SK-N-SH (cell line): ENCODE measurements at regions not wholly inside any gene's neighbourhood (a gene's known extent, or its start where the extent isn't known, plus 50 kb on each side); places are given as distances from the start of the nearest gene placed in this dataset.

Experiments used
- CHD2 ChIP-seq: fragments of 150-350 bp; IDR thresholded peaks from 2 replicates; pipeline ENCODE4 v1.6.1; 2018; ENCODE audit warnings: low read length; ENCODE audit not compliant: partially characterized antibody
- EP300 ChIP-seq, 2 experiments: IDR thresholded peaks; 2 replicates each; pipeline versions ENCODE4 v1.4.0 to v1.6.1; 2012; ENCODE audit warnings: borderline replicate concordance in 1 of 2, low read depth in 1 of 2, low read length in 1 of 2
- EZH2phosphoT487 ChIP-seq: fragments of 200-600 bp; sonication (generic); IDR thresholded peaks from 2 replicates; pipeline ENCODE4 v1.6.1; 2017; ENCODE audit warnings: low read depth, mixed run types, mild to moderate bottlenecking, antibody characterized with exemption, moderate library complexity, borderline replicate concordance
- MXI1 ChIP-seq: IDR thresholded peaks from 2 replicates; pipeline ENCODE4 v1.6.1; 2012; ENCODE audit warnings: mild to moderate bottlenecking, low read depth, low read length, improper control_type of control experiment
- SIN3A ChIP-seq: IDR thresholded peaks from 2 replicates; pipeline ENCODE4 v1.6.1; 2012; ENCODE audit warnings: low read depth, mild to moderate bottlenecking, low read length, moderate library complexity, borderline replicate concordance
- TAF1 ChIP-seq: IDR thresholded peaks from 2 replicates; pipeline ENCODE4 v1.6.1; 2012; ENCODE audit warnings: low read depth, mild to moderate bottlenecking, low read length, moderate library complexity, borderline replicate concordance
- TCF12 ChIP-seq: IDR thresholded peaks from 2 replicates; pipeline ENCODE4 v1.4.0; 2012
- TF ChIP-seq, protein P1 (sequence below): fragments of 200-600 bp; sonication (generic); IDR thresholded peaks from 2 replicates; pipeline ENCODE4 v1.6.1; 2017; ENCODE audit warnings: antibody characterized with exemption, mild to moderate bottlenecking, moderate library complexity
- TF ChIP-seq, protein P2 (sequence below): IDR thresholded peaks from 2 replicates; pipeline ENCODE4 v1.6.1; 2012; ENCODE audit warnings: mild to moderate bottlenecking, low read depth, low read length, moderate library complexity

DNA sequence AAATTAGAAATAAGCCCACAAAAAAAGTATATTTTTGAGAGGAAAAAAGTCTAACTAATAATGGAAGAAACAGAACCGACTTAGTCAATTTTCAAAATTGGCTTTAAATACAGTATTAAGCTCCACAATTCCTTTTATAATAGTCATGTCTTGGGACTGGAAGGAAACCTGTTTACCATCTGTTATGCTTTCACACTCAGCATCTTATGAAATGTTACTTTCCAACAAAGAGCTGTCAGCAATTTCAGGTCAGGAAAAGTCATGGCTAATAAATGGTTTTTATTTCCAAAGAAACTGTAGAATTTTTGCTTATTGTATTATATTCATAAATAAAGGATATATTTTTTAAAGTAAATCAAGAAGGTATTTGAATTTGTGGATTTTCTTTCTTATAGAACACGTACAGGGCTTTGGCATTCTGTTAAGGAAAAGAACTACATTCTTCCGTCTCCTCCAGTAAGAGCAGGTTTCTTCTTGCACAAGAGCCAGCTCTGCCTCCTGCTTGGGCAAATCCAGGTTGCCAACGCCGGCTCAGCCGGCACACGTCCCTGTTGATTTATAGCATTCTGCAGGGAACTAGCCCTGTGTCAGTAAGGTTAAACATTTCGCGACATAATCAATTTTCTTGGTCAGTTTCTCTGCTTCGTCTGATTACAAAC is 52.9 kb upstream of the GPR12 start:
- TF ChIP-seq, protein P1, sequence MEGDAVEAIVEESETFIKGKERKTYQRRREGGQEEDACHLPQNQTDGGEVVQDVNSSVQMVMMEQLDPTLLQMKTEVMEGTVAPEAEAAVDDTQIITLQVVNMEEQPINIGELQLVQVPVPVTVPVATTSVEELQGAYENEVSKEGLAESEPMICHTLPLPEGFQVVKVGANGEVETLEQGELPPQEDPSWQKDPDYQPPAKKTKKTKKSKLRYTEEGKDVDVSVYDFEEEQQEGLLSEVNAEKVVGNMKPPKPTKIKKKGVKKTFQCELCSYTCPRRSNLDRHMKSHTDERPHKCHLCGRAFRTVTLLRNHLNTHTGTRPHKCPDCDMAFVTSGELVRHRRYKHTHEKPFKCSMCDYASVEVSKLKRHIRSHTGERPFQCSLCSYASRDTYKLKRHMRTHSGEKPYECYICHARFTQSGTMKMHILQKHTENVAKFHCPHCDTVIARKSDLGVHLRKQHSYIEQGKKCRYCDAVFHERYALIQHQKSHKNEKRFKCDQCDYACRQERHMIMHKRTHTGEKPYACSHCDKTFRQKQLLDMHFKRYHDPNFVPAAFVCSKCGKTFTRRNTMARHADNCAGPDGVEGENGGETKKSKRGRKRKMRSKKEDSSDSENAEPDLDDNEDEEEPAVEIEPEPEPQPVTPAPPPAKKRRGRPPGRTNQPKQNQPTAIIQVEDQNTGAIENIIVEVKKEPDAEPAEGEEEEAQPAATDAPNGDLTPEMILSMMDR: no peak
- TF ChIP-seq TCF12 (no peak), EZH2phosphoT487 (no peak), TAF1 (no peak), SIN3A (no peak), EP300 (IDR thresholded peaks at IDR 0.05; ENCODE audit: borderline replicate concordance in 1 of 2, low read depth in 1 of 2, low read length in 1 of 2) (no peak), CHD2 (no peak), MXI1 (no peak)
- TF ChIP-seq, protein P2, sequence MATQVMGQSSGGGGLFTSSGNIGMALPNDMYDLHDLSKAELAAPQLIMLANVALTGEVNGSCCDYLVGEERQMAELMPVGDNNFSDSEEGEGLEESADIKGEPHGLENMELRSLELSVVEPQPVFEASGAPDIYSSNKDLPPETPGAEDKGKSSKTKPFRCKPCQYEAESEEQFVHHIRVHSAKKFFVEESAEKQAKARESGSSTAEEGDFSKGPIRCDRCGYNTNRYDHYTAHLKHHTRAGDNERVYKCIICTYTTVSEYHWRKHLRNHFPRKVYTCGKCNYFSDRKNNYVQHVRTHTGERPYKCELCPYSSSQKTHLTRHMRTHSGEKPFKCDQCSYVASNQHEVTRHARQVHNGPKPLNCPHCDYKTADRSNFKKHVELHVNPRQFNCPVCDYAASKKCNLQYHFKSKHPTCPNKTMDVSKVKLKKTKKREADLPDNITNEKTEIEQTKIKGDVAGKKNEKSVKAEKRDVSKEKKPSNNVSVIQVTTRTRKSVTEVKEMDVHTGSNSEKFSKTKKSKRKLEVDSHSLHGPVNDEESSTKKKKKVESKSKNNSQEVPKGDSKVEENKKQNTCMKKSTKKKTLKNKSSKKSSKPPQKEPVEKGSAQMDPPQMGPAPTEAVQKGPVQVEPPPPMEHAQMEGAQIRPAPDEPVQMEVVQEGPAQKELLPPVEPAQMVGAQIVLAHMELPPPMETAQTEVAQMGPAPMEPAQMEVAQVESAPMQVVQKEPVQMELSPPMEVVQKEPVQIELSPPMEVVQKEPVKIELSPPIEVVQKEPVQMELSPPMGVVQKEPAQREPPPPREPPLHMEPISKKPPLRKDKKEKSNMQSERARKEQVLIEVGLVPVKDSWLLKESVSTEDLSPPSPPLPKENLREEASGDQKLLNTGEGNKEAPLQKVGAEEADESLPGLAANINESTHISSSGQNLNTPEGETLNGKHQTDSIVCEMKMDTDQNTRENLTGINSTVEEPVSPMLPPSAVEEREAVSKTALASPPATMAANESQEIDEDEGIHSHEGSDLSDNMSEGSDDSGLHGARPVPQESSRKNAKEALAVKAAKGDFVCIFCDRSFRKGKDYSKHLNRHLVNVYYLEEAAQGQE: no peak
